OCI-LY3 (cell line): ENCODE measurements at regions not wholly inside any gene's neighbourhood (a gene's known extent, or its start where the extent isn't known, plus 50 kb on each side); places are given as distances from the start of the nearest gene placed in this dataset.
"Not testable (repeated sequence)": the region's sequence is repeated elsewhere in the genome, so short reads cannot be mapped to it uniquely, and the experiment has no call there.

Experiments used
- H2AFZ ChIP-seq: fragments of 200-600, 300-600 bp; shearing (Covaris generic); 2 replicates; pipeline ENCODE4 v1.6.0; 2014; ENCODE audit warnings: antibody characterized with exemption, low read depth, low read length
- H3K27ac ChIP-seq: fragments of 200-600, 300-600 bp; sonication (generic); 2 replicates; pipeline ENCODE4 v1.5.1; 2014; ENCODE audit warnings: mild to moderate bottlenecking, low read length, moderate library complexity, mixed read lengths
- H3K27me3 ChIP-seq: fragments of 200-600, 300-600 bp; sonication (generic); 2 replicates; pipeline ENCODE4 v1.6.1; 2014; ENCODE audit warnings: low read depth, low read length, mixed read lengths
- H3K36me3 ChIP-seq: fragments of 200-600, 300-600 bp; sonication (generic); replicated peaks from 2 replicates; pipeline ENCODE3; 2014; ENCODE audit warnings: low read depth, low read length, mixed read lengths
- H3K4me1 ChIP-seq: fragments of 300-600, 200-600 bp; sonication (generic); 2 replicates; pipeline ENCODE4 v1.6.1; 2014; ENCODE audit warnings: low read length, mixed read lengths
- H3K4me2 ChIP-seq: fragments of 200-600, 300-600 bp; sonication (generic); 2 replicates; pipeline ENCODE4 v1.6.1; 2014; ENCODE audit warnings: low read length, mixed read lengths
- H3K4me3 ChIP-seq: fragments of 300-600, 200-600 bp; sonication (generic); 2 replicates; pipeline ENCODE4 v1.5.1; 2014; ENCODE audit warnings: antibody characterized with exemption, mild to moderate bottlenecking, low read length, moderate library complexity
- H3K79me2 ChIP-seq: fragments of 300-600, 200-600 bp; shearing (Covaris generic); 2 replicates; pipeline ENCODE4 v1.6.1; 2014; ENCODE audit warnings: mild to moderate bottlenecking, low read length, mixed read lengths
- H3K9ac ChIP-seq: fragments of 300-600, 200-600 bp; shearing (Covaris generic); 2 replicates; pipeline ENCODE4 v1.6.0; 2014; ENCODE audit warnings: mild to moderate bottlenecking, low read length, moderate library complexity
- H3K9me3 ChIP-seq: fragments of 200-600, 300-600 bp; shearing (Covaris generic); 2 replicates; pipeline ENCODE4 v1.6.1; 2014; ENCODE audit warnings: low read length, mixed read lengths; ENCODE audit not compliant: insufficient read depth
- H4K20me1 ChIP-seq: fragments of 200-600, 300-600 bp; sonication (generic); 2 replicates; pipeline ENCODE4 v1.6.1; 2016; ENCODE audit warnings: low read length, mixed read lengths; ENCODE audit not compliant: insufficient read depth
- EZH2phosphoT487 ChIP-seq: fragments of 200-600 bp; shearing (Covaris generic); IDR thresholded peaks from 2 replicates; pipeline ENCODE4 v1.6.1; 2018; ENCODE audit warnings: antibody characterized with exemption, mixed run types, low read depth
- TF ChIP-seq, protein P1 (sequence below): fragments of 200-600, 300-600 bp; sonication (generic); IDR thresholded peaks from 2 replicates; pipeline ENCODE4 v1.5.1; 2014; ENCODE audit warnings: antibody characterized with exemption, low read length, low read depth

GRCh38 chr12:38120438-38120837 lies 196.1 kb upstream of the ALG10B start:
- Histone ChIP-seq H3K27ac (no peak overlapping the region), H2AFZ (no peak overlapping the region), H3K9ac (no peak overlapping the region), H3K4me1 (peaks cover 3% of the 10 kb centered on the region; the same call in 1 of the 2 replicates), H4K20me1 (no peaks in the 10 kb centered on the region), H3K4me2 (no peak overlapping the region), H3K79me2 (no peaks in the 10 kb centered on the region), H3K9me3 (no peaks in the 10 kb centered on the region), H3K4me3 (no peak overlapping the region), H3K36me3 (no peaks in the 10 kb centered on the region), H3K27me3 (no peaks in the 10 kb centered on the region)
- TF ChIP-seq, protein P1, sequence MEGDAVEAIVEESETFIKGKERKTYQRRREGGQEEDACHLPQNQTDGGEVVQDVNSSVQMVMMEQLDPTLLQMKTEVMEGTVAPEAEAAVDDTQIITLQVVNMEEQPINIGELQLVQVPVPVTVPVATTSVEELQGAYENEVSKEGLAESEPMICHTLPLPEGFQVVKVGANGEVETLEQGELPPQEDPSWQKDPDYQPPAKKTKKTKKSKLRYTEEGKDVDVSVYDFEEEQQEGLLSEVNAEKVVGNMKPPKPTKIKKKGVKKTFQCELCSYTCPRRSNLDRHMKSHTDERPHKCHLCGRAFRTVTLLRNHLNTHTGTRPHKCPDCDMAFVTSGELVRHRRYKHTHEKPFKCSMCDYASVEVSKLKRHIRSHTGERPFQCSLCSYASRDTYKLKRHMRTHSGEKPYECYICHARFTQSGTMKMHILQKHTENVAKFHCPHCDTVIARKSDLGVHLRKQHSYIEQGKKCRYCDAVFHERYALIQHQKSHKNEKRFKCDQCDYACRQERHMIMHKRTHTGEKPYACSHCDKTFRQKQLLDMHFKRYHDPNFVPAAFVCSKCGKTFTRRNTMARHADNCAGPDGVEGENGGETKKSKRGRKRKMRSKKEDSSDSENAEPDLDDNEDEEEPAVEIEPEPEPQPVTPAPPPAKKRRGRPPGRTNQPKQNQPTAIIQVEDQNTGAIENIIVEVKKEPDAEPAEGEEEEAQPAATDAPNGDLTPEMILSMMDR = no peak
- no peak for TF ChIP-seq EZH2phosphoT487

DNA sequence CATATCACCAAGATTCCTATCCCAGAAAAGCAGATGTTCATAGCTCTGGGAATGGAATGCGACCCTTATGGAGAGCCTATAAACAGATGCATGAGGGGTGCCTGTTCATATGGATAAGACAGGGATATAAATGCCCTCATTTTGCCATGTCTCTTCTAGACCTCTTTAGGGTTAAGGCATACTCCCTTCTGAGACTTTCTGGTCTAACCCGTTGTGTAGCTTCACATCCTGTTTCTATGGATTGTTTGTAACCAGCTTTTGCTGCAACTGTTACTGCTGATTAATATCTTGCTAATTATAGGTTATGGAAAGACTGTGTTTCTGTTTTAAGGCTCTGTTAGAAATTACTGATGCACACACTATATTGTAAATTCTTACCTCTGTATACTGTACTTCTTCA lies 193.5 kb upstream of the ALG10B start:
- not testable (repeated sequence) for H4K20me1 ChIP-seq, H3K27me3 ChIP-seq, H3K4me2 ChIP-seq, H3K79me2 ChIP-seq, H3K9me3 ChIP-seq, H3K36me3 ChIP-seq, H3K9ac ChIP-seq, H2AFZ ChIP-seq, H3K4me1 ChIP-seq, H3K27ac ChIP-seq, H3K4me3 ChIP-seq

GRCh38 chr12:38123566-38124246 lies 192.9 kb upstream of the ALG10B start:
- Histone ChIP-seq H3K9me3 (no peaks in the 10 kb centered on the region), H3K4me1 (peaks cover 3% of the 10 kb centered on the region; the same call in 1 of the 2 replicates), H3K9ac (no peak overlapping the region), H4K20me1 (no peaks in the 10 kb centered on the region), H3K4me3 (no peak overlapping the region), H3K4me2 (no peak overlapping the region), H3K27me3 (no peaks in the 10 kb centered on the region), H3K36me3 (no peaks in the 10 kb centered on the region), H3K79me2 (no peaks in the 10 kb centered on the region), H3K27ac (no peak overlapping the region), H2AFZ (no peak overlapping the region)
- TF ChIP-seq, protein P1 = no peak
- no peak for TF ChIP-seq EZH2phosphoT487

DNA sequence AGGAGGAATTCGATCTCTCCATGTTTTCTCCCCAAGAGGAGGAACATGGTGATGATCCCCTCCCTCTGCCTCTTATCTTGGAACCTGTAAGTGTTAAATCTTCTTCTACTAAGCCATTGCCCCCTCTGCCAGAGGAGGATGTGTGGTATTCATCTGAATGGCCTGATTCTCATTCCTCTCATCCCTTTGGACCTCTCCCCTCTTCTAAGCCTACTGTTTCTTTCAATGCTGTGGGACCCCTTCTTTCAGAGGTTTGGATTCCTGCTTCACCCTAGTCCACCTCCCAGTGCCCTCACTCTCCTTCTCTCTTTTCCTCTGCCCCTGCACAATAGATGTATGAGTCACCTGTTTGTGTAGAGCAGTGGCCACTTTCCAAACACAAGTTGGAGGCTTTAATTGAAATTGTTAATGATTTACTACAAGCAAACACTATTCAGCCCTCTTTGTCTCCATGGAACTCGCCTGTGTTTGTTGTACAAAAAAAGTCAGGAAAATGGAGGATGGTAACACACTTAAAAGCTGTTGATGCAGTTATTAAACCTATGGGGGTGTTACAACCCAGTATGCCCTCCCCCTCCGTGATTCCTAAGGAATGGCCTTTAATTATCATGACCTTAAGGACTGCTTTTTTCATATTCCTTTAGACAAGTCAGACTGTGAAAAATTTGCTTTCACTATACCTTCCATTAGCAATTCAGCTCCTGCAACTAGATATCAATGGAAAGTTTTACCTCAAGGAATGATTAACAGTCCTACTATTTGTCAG lies 192.1 kb upstream of the ALG10B start:
- Histone ChIP-seq H3K4me1 (peaks cover 3% of the 10 kb centered on the region; the same call in 1 of the 2 replicates), H3K9me3 (no peaks in the 10 kb centered on the region), H4K20me1 (no peaks in the 10 kb centered on the region), H3K36me3 (no peaks in the 10 kb centered on the region), H3K79me2 (no peaks in the 10 kb centered on the region), H3K27ac (no peak overlapping the region), H2AFZ (no peak overlapping the region), H3K4me2 (no peak overlapping the region), H3K27me3 (no peaks in the 10 kb centered on the region), H3K4me3 (no peak overlapping the region), H3K9ac (no peak overlapping the region)
- no peak for TF ChIP-seq EZH2phosphoT487
- TF ChIP-seq, protein P1 = no peak
